Adrenal gland (tissue), 5 donors: ENCODE measurements at regions not wholly inside any gene's neighbourhood (a gene's known extent, or its start where the extent isn't known, plus 50 kb on each side); places are given as distances from the start of the nearest gene placed in this dataset.

Experiments
- CTCF ChIP-seq, 6 experiments: fragments of 450-650 bp in 4 of 6; fragments of 200-600 bp in 2 of 6; sonication (generic) in 1 of 6; IDR thresholded peaks; 1 replicate in 5 of 6; 2 replicates in 1 of 6; pipeline versions ENCODE4 v1.5.1 to v1.8.0; 2016 to 2021; ENCODE audit warnings: antibody characterized with exemption in 6 of 6, mild to moderate bottlenecking in 2 of 6, moderate library complexity in 1 of 6
- POLR2A ChIP-seq, 2 donors: fragments of 450-650 bp; IDR thresholded peaks; one replicate each; pipeline ENCODE4 v1.6.1; 2017; ENCODE audit warnings: antibody characterized with exemption in 2 of 2, mild to moderate bottlenecking in 2 of 2, moderate library complexity in 1 of 2
- donor health status: DM: no; HTN: no; CAD: no.

GRCh38 chr11:90294091-90294490 lies 71.2 kb upstream of the CHORDC1 start:
- TF ChIP-seq POLR2A (IDR thresholded peaks at IDR 0.05) (no peak), CTCF (IDR thresholded peaks at IDR 0.05) (no peak)
